ENCODE measurements at regions not wholly inside any gene's neighbourhood (a gene's known extent, or its start where the extent isn't known, plus 50 kb on each side); places are given as distances from the start of the nearest gene placed in this dataset.

DNA sequence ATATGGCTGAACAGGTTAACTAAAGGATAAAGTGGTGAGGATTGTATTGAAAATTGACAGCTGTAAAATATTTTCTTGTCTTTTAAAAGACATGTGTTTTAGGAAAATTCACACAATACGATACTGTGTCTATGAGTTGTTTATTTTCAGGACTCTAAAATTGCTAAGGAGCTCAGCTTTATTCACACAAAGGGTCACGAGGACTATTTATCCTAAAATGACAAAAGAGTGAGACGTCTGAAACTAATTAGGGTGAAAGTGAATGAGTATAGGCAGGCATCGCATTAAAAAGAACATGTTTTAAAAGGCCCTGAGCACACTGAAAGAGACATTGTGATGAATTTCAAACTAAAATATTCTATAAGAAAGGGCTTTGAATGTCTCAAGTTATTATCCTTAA, 304.7 kb downstream of the SH2D1A start:
- CTCF ChIA-PET (ENCODE audit: partially characterized antibody): no interaction called here
- Histone ChIP-seq H3K4ac (replicated peaks; ENCODE audit: insufficient read length, low read depth, low read length) (no peak overlapping the region), H4K8ac (ENCODE audit: extremely low read depth, insufficient read depth, low read length) (no peak overlapping the region), H3K27me3 (replicated peaks in 1 of 4; ENCODE audit: control insufficient read depth in 3 of 4, extremely low read depth in 1 of 4, insufficient read depth in 3 of 4, low read length in 3 of 4) (no peaks in the 10 kb centered on the region), H3K9ac (replicated peaks in 1 of 4; ENCODE audit: extremely low read depth in 1 of 4, low read depth in 3 of 4, low read length in 3 of 4) (no peak overlapping the region), H3K4me1 (replicated peaks in 1 of 4; ENCODE audit: control insufficient read depth in 3 of 4, insufficient read depth in 4 of 4, low read length in 3 of 4) (peaks cover 0 to 6% (median 0%) of the 10 kb centered on the region in 4 experiments; a peak in 1 of 7 replicates), H3K27ac (ENCODE audit: low read depth, low read length) (no peak overlapping the region), H3K23ac (ENCODE audit: insufficient read length) (no peak overlapping the region), H3K4me2 (ENCODE audit: insufficient read depth in 1 of 2, low read depth in 2 of 2, low read length in 2 of 2) (no peak overlapping the region), H3K36me3 (ENCODE audit: control insufficient read depth in 2 of 4, insufficient read depth in 4 of 4, low read length in 3 of 4) (no peaks in the 10 kb centered on the region), H3K56ac (replicated peaks; ENCODE audit: insufficient read length, low read depth, low read length) (no peak overlapping the region), H3K4me3 (ENCODE audit: extremely low read depth in 1 of 4, insufficient read depth in 2 of 4, low read depth in 3 of 4, low read length in 4 of 4) (no peak overlapping the region), H2BK12ac (ENCODE audit: low read depth, low read length) (no peak overlapping the region), H3K79me2 (ENCODE audit: control insufficient read depth in 1 of 2, insufficient read depth in 2 of 2, low read length in 2 of 2) (no peaks in the 10 kb centered on the region), H4K91ac (replicated peaks; ENCODE audit: insufficient read length, low read length) (no peak overlapping the region), H2AK5ac (ENCODE audit: low read depth, low read length) (no peak overlapping the region), H3K14ac (ENCODE audit: insufficient read length) (no peak overlapping the region), H3K9me3 (ENCODE audit: insufficient read depth in 2 of 2, low read depth in 1 of 2, low read length in 1 of 2) (no peaks in the 10 kb centered on the region), H3K79me1 (ENCODE audit: low read depth, low read length) (no peaks in the 10 kb centered on the region), H2BK20ac (ENCODE audit: low read length) (no peak overlapping the region), H3K18ac (ENCODE audit: extremely low read depth, low read length) (no peak overlapping the region), H4K20me1 (replicated peaks in 1 of 2; ENCODE audit: control insufficient read depth in 1 of 2, insufficient read depth in 2 of 2, low read length in 2 of 2) (no peaks in the 10 kb centered on the region), H2BK5ac (ENCODE audit: low read depth, low read length) (no peak overlapping the region), H2AFZ (ENCODE audit: low read length) (no peak overlapping the region), H4K5ac (ENCODE audit: insufficient read length, low read depth, low read length) (no peak overlapping the region), H3K23me2 (ENCODE audit: low read depth, low read length) (no peaks in the 10 kb centered on the region), H2BK15ac (ENCODE audit: low read length) (no peak overlapping the region), H2BK120ac (replicated peaks; ENCODE audit: low read depth, low read length) (no peak overlapping the region)
- DNase-seq (ENCODE audit: low read depth in 1 of 2, low spot score in 2 of 2) (no peak), FAIRE-seq (no peak)
- WGBS, 2 experiments (ENCODE audit: extremely low coverage in 1 of 2, insufficient coverage in 1 of 2, insufficient read length in 1 of 2, insufficient replicate concordance in 2 of 2, low coverage in 1 of 2, low lambda C conversion rate in 2 of 2, missing lambda C conversion rate in 1 of 2): 46% methylated on average over 4 of the region's 4 CpGs; no CpG with 5 or more reads in 1 of the 2 experiments
- POLR2A ChIA-PET (ENCODE audit: partially characterized antibody): no interaction called here
- TF ChIP-seq ASH2L (IDR thresholded peaks at IDR 0.05; ENCODE audit: low read length): no peak
- TF ChIP-seq JUND (IDR thresholded peaks at IDR 0.05; ENCODE audit: low read length): no peak

Data from H1 (cell line).